Kasumi-1 (cell line): ENCODE measurements at regions not wholly inside any gene's neighbourhood (a gene's known extent, or its start where the extent isn't known, plus 50 kb on each side); places are given as distances from the start of the nearest gene placed in this dataset.

ENCODE experiments used
- DNase-seq, 2 experiments: peaks; one replicate each; lab custom pipeline; 2025; lab: John Stamatoyannopoulos, UW

- no peak for DNase-seq
Observed at GRCh38 chr12:92326877-92327276, 181.2 kb upstream of the BTG1 start.

GRCh38 chr12:92324849-92325500 is 179.3 kb upstream of the BTG1 start:
- DNase-seq = no peak

- DNase-seq = no peak
Observed at GRCh38 chr12:92312463-92312964, 166.9 kb upstream of the BTG1 start.

- DNase-seq = no peak
Observed at GRCh38 chr12:92304371-92305055, 158.9 kb upstream of the BTG1 start.

GRCh38 chr12:92302041-92302829 is 156.6 kb upstream of the BTG1 start:
- DNase-seq = no peak

GRCh38 chr12:92301356-92301755 is 155.7 kb upstream of the BTG1 start:
- DNase-seq = no peak

- no peak for DNase-seq
Observed at GRCh38 chr12:92300777-92301176, 155.1 kb upstream of the BTG1 start.

GRCh38 chr12:92299744-92300143 is 154.1 kb upstream of the BTG1 start:
- no peak for DNase-seq

- DNase-seq = no peak
Observed at GRCh38 chr12:92299344-92299743, 153.7 kb upstream of the BTG1 start.

GRCh38 chr12:92297932-92298696 is 152.5 kb upstream of the BTG1 start:
- DNase-seq = no peak

GRCh38 chr12:92297405-92297804 is 151.8 kb upstream of the BTG1 start:
- no peak for DNase-seq

GRCh38 chr12:92295523-92295922 is 149.9 kb upstream of the BTG1 start:
- DNase-seq = no peak

GRCh38 chr12:92294676-92295440 is 149.2 kb upstream of the BTG1 start:
- no peak for DNase-seq

- no peak for DNase-seq
Observed at GRCh38 chr12:92292016-92292415, 146.4 kb upstream of the BTG1 start.

GRCh38 chr12:92290886-92291285 is 145.2 kb upstream of the BTG1 start:
- no peak for DNase-seq

GRCh38 chr12:92290350-92290695 is 144.7 kb upstream of the BTG1 start:
- no peak for DNase-seq

- no peak for DNase-seq
Observed at GRCh38 chr12:92289629-92290349, 144.1 kb upstream of the BTG1 start.

GRCh38 chr12:92288561-92288960 is 142.9 kb upstream of the BTG1 start:
- DNase-seq = no peak

GRCh38 chr12:92278378-92278828 is 132.8 kb upstream of the BTG1 start:
- DNase-seq = no peak

- no peak for DNase-seq
Observed at GRCh38 chr12:92277795-92278194, 132.1 kb upstream of the BTG1 start.

- DNase-seq = no peak
Observed at GRCh38 chr12:92276276-92276675, 130.6 kb upstream of the BTG1 start.
